H9 (cell line): ENCODE measurements at regions not wholly inside any gene's neighbourhood (a gene's known extent, or its start where the extent isn't known, plus 50 kb on each side); places are given as distances from the start of the nearest gene placed in this dataset.

Source experiments
- DNase-seq: peaks from one replicate; pipeline ENCODE4 v3.0.0-alpha.2; 2017
- H2AFZ ChIP-seq: one replicate; pipeline ENCODE4 v1.6.1; 2013; ENCODE audit warnings: mild to moderate bottlenecking, low read length, control low read depth, moderate library complexity
- H2AK5ac ChIP-seq: 2 replicates; pipeline ENCODE4 v1.6.1; 2013; ENCODE audit warnings: low read length, control low read depth, mixed read lengths; ENCODE audit not compliant: insufficient read length
- H2BK120ac ChIP-seq: one replicate; pipeline ENCODE4 v1.6.1; 2013; ENCODE audit warnings: low read depth, mild to moderate bottlenecking, low read length, control low read depth, inconsistent platforms; ENCODE audit not compliant: poor library complexity, severe bottlenecking
- H2BK12ac ChIP-seq: 2 replicates; pipeline ENCODE4 v1.6.1; 2013; ENCODE audit warnings: low read length, control low read depth, mixed read lengths, low read depth; ENCODE audit not compliant: insufficient read length
- H2BK15ac ChIP-seq: 2 replicates; pipeline ENCODE4 v1.6.1; 2013; ENCODE audit warnings: low read depth, low read length, control low read depth
- H2BK20ac ChIP-seq: one replicate; pipeline ENCODE4 v1.6.1; 2013; ENCODE audit warnings: low read depth, mild to moderate bottlenecking, low read length, control low read depth, inconsistent platforms; ENCODE audit not compliant: poor library complexity, severe bottlenecking
- H2BK5ac ChIP-seq: 2 replicates; pipeline ENCODE4 v1.6.1; 2013; ENCODE audit warnings: low read length, control low read depth, mixed read lengths; ENCODE audit not compliant: insufficient read length
- H3K14ac ChIP-seq: 2 replicates; pipeline ENCODE4 v1.6.1; 2013; ENCODE audit warnings: low read length, control low read depth; ENCODE audit not compliant: insufficient read depth
- H3K18ac ChIP-seq: 2 replicates; pipeline ENCODE4 v1.6.1; 2013; ENCODE audit warnings: low read depth, mild to moderate bottlenecking, mixed read lengths, low read length, control low read depth; ENCODE audit not compliant: insufficient read length
- H3K23ac ChIP-seq: 2 replicates; pipeline ENCODE4 v1.6.1; 2013; ENCODE audit warnings: low read length, control low read depth, mixed read lengths, low read depth; ENCODE audit not compliant: insufficient read length
- H3K23me2 ChIP-seq: 2 replicates; pipeline ENCODE4 v1.6.1; 2013; ENCODE audit warnings: low read depth, mild to moderate bottlenecking, mixed read lengths, low read length, control low read depth; ENCODE audit not compliant: insufficient read length, poor library complexity, severe bottlenecking
- H3K27ac ChIP-seq: 2 replicates; pipeline ENCODE4 v1.5.1; 2013; ENCODE audit warnings: low read length, control low read depth, mixed read lengths, low read depth; ENCODE audit not compliant: insufficient read length
- H3K27me3 ChIP-seq: 2 replicates; pipeline ENCODE4 v1.6.1; 2013; ENCODE audit warnings: low read length, control low read depth, inconsistent platforms; ENCODE audit not compliant: insufficient read depth
- H3K4ac ChIP-seq: 2 replicates; pipeline ENCODE4 v1.6.1; 2013; ENCODE audit warnings: low read depth, mild to moderate bottlenecking, control low read depth, inconsistent platforms, low read length, moderate library complexity
- H3K4me1 ChIP-seq: 2 replicates; pipeline ENCODE4 v1.6.1; 2013; ENCODE audit warnings: low read length, control low read depth, inconsistent platforms; ENCODE audit not compliant: insufficient read depth
- H3K4me2 ChIP-seq: 2 replicates; pipeline ENCODE4 v1.6.1; 2013; ENCODE audit warnings: low read length, control low read depth, mixed read lengths; ENCODE audit not compliant: insufficient read length, insufficient read depth
- H3K56ac ChIP-seq: 2 replicates; pipeline ENCODE4 v1.6.1; 2013; ENCODE audit warnings: low read depth, mild to moderate bottlenecking, mixed read lengths, low read length, control low read depth; ENCODE audit not compliant: insufficient read length
- H3K79me1 ChIP-seq: 2 replicates; pipeline ENCODE4 v1.6.1; 2013; ENCODE audit warnings: low read depth, mild to moderate bottlenecking, moderate library complexity, low read length, control low read depth, inconsistent platforms; ENCODE audit not compliant: insufficient read depth, poor library complexity, severe bottlenecking
- H3K79me2 ChIP-seq: 2 replicates; pipeline ENCODE4 v1.6.1; 2013; ENCODE audit warnings: low read length, control low read depth, inconsistent platforms; ENCODE audit not compliant: insufficient read depth
- H3K9ac ChIP-seq: 2 replicates; pipeline ENCODE4 v1.6.1; 2013; ENCODE audit warnings: low read length, control low read depth, mixed read lengths; ENCODE audit not compliant: insufficient read length; ENCODE audit errors: extremely low read depth
- H3K9me3 ChIP-seq: one replicate; pipeline ENCODE4 v1.6.1; 2013; ENCODE audit warnings: low read depth, low read length, inconsistent platforms; ENCODE audit not compliant: control insufficient read depth
- H3T11ph ChIP-seq: one replicate; pipeline ENCODE4 v1.6.1; 2013; ENCODE audit warnings: mild to moderate bottlenecking, low read length, control low read depth, inconsistent platforms
- H4K20me1 ChIP-seq: one replicate; pipeline ENCODE4 v1.6.1; 2013; ENCODE audit not compliant: control insufficient read depth, insufficient read length, insufficient read depth
- H4K5ac ChIP-seq: 2 replicates; pipeline ENCODE4 v1.6.1; 2013; ENCODE audit warnings: low read depth, mild to moderate bottlenecking, mixed read lengths, low read length, control low read depth; ENCODE audit not compliant: insufficient read length
- H4K8ac ChIP-seq: replicated peaks from 2 replicates; pipeline ENCODE4 v1.6.1; 2013; ENCODE audit warnings: low read length, control low read depth, mixed read lengths, low read depth; ENCODE audit not compliant: insufficient read length
- H4K91ac ChIP-seq: 2 replicates; pipeline ENCODE4 v1.6.1; 2013; ENCODE audit warnings: low read depth, mild to moderate bottlenecking, moderate library complexity, mixed read lengths, low read length, control low read depth; ENCODE audit not compliant: insufficient read length
- H3K27ac Mint-ChIP-seq, 3 experiments: 2 replicates in 2 of 3; 3 replicates in 1 of 3; pipeline ENCODE4 v1.8.0; 2020 to 2021; ENCODE audit warnings: mixed read lengths in 3 of 3, mild to moderate bottlenecking in 1 of 3, moderate library complexity in 1 of 3
- H3K27me3 Mint-ChIP-seq: 2 replicates; pipeline ENCODE4 v1.8.0; 2021; ENCODE audit warnings: low read depth, mild to moderate bottlenecking, moderate library complexity, mixed read lengths
- H3K36me3 Mint-ChIP-seq, 3 experiments: 2 replicates in 2 of 3; 3 replicates in 1 of 3; pipeline ENCODE4 v1.8.0; 2020 to 2021; ENCODE audit warnings: low read depth in 3 of 3, mixed read lengths in 3 of 3; ENCODE audit not compliant: insufficient read depth in 1 of 3
- H3K4me1 Mint-ChIP-seq, 2 experiments: 2 replicates each; pipeline ENCODE4 v1.8.0; 2020; ENCODE audit warnings: mixed read lengths in 2 of 2
- H3K4me3 Mint-ChIP-seq, 2 experiments: 2 replicates in 1 of 2; 3 replicates in 1 of 2; pipeline ENCODE4 v1.8.0; 2020 to 2021; ENCODE audit warnings: mild to moderate bottlenecking in 2 of 2, mixed read lengths in 2 of 2, moderate library complexity in 1 of 2
- H3K9me3 Mint-ChIP-seq, 2 experiments: 2 replicates in 1 of 2; 3 replicates in 1 of 2; pipeline ENCODE4 v1.8.0; 2020; ENCODE audit warnings: mild to moderate bottlenecking in 2 of 2, mixed read lengths in 2 of 2, moderate library complexity in 1 of 2
- CTCF ChIP-seq: fragments of 200-600 bp; sonication (generic); conservative IDR thresholded peaks from 3 replicates; pipeline ENCODE4 v1.8.0; 2021; ENCODE audit warnings: antibody characterized with exemption, mild to moderate bottlenecking
- WGBS: extraction: QIAGEN DNeasy Blood & Tissue Kit; methylation state at CpG from one replicate; pipeline ENCODE4 v1.1.7; 2013; ENCODE audit warnings: missing lambda C conversion rate, low lambda C conversion rate, mixed read lengths; ENCODE audit not compliant: insufficient read length; ENCODE audit errors: extremely low coverage; 5-methylcytosine and 5-hydroxymethylcytosine counted together

DNA sequence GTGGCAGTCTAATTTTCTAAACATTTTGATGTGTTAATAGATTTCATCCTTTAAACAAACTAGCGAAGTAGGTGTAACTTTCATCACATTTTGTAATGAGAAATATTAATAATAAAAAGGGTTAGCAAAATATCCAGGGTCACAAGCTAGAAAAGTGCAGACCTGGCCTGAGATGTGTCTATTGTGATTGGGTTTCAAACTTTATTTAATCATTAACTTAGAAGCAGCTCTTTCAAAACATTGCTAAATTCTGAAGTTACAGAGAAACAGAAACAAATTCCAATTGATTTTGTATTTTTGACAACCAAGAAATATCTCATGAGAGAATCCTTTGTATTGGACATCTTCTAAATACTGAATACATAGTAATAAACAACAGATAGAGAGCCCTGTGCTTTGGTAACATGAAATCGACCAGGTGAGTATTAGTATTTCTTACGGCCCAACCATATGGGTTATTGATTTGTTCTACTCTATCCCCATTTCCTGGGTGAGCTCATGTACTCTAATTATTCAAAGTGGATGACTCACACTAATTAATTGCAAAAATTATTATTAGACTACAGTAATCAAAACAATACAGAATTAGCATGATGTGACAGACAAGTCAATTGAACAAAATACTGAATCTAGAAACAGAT, 1093.8 kb upstream of the AGA start:
- no peak overlapping the region for H2BK20ac ChIP-seq
- H3K4me1 Mint-ChIP-seq, result peaks cover 3 to 13% of the 10 kb centered on the region in 2 experiments
- no CpG with 5 or more reads among the region's 3 CpGs for WGBS
- DNase-seq, result no peak
- no peak for TF ChIP-seq CTCF
- H3K4me2 ChIP-seq, result no peak overlapping the region
- H2BK12ac ChIP-seq, result no peak overlapping the region
- no peak overlapping the region for H3K27ac ChIP-seq
- H3K27ac Mint-ChIP-seq, result no peak overlapping the region
- H2BK5ac ChIP-seq, result no peak overlapping the region
- H3K23ac ChIP-seq, result no peak overlapping the region
- H2AFZ ChIP-seq, result no peak overlapping the region
- no peak overlapping the region for H3K14ac ChIP-seq
- H4K20me1 ChIP-seq, result no peaks in the 10 kb centered on the region
- no peak overlapping the region for H4K8ac ChIP-seq
- H3K79me1 ChIP-seq, result no peaks in the 10 kb centered on the region
- H3K18ac ChIP-seq, result no peak overlapping the region
- no peaks in the 10 kb centered on the region for H3K79me2 ChIP-seq
- H3K27me3 ChIP-seq, result no peaks in the 10 kb centered on the region
- no peaks in the 10 kb centered on the region for H3K23me2 ChIP-seq
- H3K9me3 ChIP-seq, result no peaks in the 10 kb centered on the region
- H2BK15ac ChIP-seq, result no peak overlapping the region
- no peaks in the 10 kb centered on the region for H3K27me3 Mint-ChIP-seq
- H3K9me3 Mint-ChIP-seq, result no peaks in the 10 kb centered on the region
- no peak overlapping the region for H4K91ac ChIP-seq
- no peaks in the 10 kb centered on the region for H3K36me3 Mint-ChIP-seq
- no peak overlapping the region for H2BK120ac ChIP-seq
- no peak overlapping the region for H2AK5ac ChIP-seq
- H3T11ph ChIP-seq, result no peak overlapping the region
- H4K5ac ChIP-seq, result no peak overlapping the region
- no peak overlapping the region for H3K56ac ChIP-seq
- no peak overlapping the region for H3K4me3 Mint-ChIP-seq
- no peak overlapping the region for H3K4ac ChIP-seq
- no peaks in the 10 kb centered on the region for H3K4me1 ChIP-seq
- no peak overlapping the region for H3K9ac ChIP-seq
